Fibroblast of lung (primary cell): ENCODE measurements at regions not wholly inside any gene's neighbourhood (a gene's known extent, or its start where the extent isn't known, plus 50 kb on each side); places are given as distances from the start of the nearest gene placed in this dataset.

Experiments
- DNase-seq, 2 donors: peaks; one replicate each; pipeline versions ENCODE4 v3.0.0 to v3.0.0-alpha.2; 2010; ENCODE audit warnings: low read depth in 2 of 2
- H2AFZ ChIP-seq: 2 replicates; pipeline ENCODE4 v1.5.1; 2012; ENCODE audit warnings: low read length, control low read depth, inconsistent platforms
- H3K27ac ChIP-seq: 2 replicates; pipeline ENCODE4 v1.5.1; 2011; ENCODE audit warnings: low read length, control low read depth; ENCODE audit not compliant: insufficient read depth
- H3K27me3 ChIP-seq: 2 replicates; pipeline ENCODE4 v1.5.1; 2011; ENCODE audit warnings: mild to moderate bottlenecking, low read length; ENCODE audit not compliant: control insufficient read depth, insufficient read depth
- H3K36me3 ChIP-seq: 2 replicates; pipeline ENCODE4 v1.5.1; 2011; ENCODE audit warnings: low read length; ENCODE audit not compliant: control insufficient read depth, insufficient read depth
- H3K4me1 ChIP-seq: 2 replicates; pipeline ENCODE4 v1.5.1; 2011; ENCODE audit warnings: low read length; ENCODE audit not compliant: control insufficient read depth, insufficient read depth; ENCODE audit errors: extremely low read depth
- H3K4me2 ChIP-seq: 2 replicates; pipeline ENCODE4 v1.5.1; 2011; ENCODE audit warnings: low read length, control low read depth; ENCODE audit not compliant: insufficient read depth; ENCODE audit errors: extremely low read depth
- H3K4me3 ChIP-seq, 4 experiments: fragments of 200-600 bp in 1 of 4; sonication (generic) in 1 of 4; replicated peaks in 1 of 4; 2 replicates each; pipeline ENCODE4 v1.5.1; 2011 to 2016; ENCODE audit warnings: low read length in 4 of 4, low read depth in 3 of 4, mild to moderate bottlenecking in 3 of 4, control low read depth in 2 of 4, inconsistent platforms in 1 of 4, mixed read lengths in 1 of 4; ENCODE audit not compliant: insufficient read depth in 1 of 4; ENCODE audit errors: control extremely low read depth in 1 of 4
- H3K79me2 ChIP-seq: 2 replicates; pipeline ENCODE4 v1.5.1; 2012; ENCODE audit warnings: mild to moderate bottlenecking, low read length, inconsistent platforms; ENCODE audit not compliant: control insufficient read depth, insufficient read depth
- H3K9ac ChIP-seq: 2 replicates; pipeline ENCODE4 v1.5.1; 2011; ENCODE audit warnings: mild to moderate bottlenecking, low read length, control low read depth; ENCODE audit not compliant: insufficient read depth
- H3K9me3 ChIP-seq: 2 replicates; pipeline ENCODE4 v1.5.1; 2012; ENCODE audit warnings: low read depth, low read length; ENCODE audit not compliant: control insufficient read depth, insufficient read depth
- H4K20me1 ChIP-seq: 2 replicates; pipeline ENCODE4 v1.5.1; 2011; ENCODE audit warnings: low read length; ENCODE audit not compliant: control insufficient read depth, insufficient read depth; ENCODE audit errors: extremely low read depth
- EZH2 ChIP-seq: IDR thresholded peaks from 2 replicates; pipeline ENCODE4 v1.5.1; 2012; ENCODE audit warnings: low read length, control low read depth, mild to moderate bottlenecking; ENCODE audit errors: missing control alignments
- TF ChIP-seq, protein P1 (sequence below), 2 donors: IDR thresholded peaks in 1 of 2; conservative IDR thresholded peaks in 1 of 2; 1 replicate in 1 of 2; 2 replicates in 1 of 2; pipeline ENCODE4 v1.5.1; 2011 to 2012; ENCODE audit warnings: low read length in 2 of 2, control low read depth in 1 of 2, inconsistent platforms in 1 of 2, low read depth in 1 of 2, mild to moderate bottlenecking in 1 of 2

DNA sequence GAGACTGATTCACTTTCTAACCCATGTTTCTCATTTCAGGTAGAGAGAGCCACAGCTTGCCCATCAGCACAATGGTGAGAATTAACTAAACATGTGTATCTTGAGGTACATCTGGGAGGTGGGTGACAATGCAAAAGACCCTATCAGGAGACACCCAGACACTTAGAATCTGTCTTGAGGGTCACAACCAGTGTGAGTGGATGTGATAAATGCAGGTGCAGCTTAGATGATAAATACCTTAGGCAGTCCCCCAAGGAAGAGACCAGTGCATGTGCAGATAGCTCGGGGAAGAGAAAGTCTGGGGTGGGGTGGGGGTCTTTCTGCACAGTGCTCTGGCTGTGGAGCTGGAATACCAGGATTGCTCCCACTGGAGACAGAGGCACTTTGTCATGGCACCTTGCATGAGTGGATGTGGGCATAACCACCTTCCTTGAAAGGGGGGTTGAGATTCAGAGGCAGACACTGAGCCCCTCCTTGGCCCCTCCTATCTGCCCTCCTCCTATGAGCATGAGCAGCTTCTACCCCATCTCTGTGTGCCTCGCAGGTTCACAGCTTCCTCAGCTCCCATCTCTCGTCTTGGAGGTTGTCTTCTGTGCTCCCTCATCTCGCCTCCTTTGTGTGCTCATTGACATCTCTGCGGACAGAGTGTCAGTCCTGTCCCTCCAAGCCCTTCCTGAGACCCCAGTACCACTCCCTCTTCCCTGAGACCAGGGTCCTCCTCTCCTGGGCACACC is 349.8 kb downstream of the TCERG1L start:
- no peak overlapping the region for H3K4me3 ChIP-seq
- H3K36me3 ChIP-seq = no peaks in the 10 kb centered on the region
- no peak overlapping the region for H3K9ac ChIP-seq
- DNase-seq = no peak
- no peaks in the 10 kb centered on the region for H3K79me2 ChIP-seq
- TF ChIP-seq EZH2 = no peak
- TF ChIP-seq, protein P1, sequence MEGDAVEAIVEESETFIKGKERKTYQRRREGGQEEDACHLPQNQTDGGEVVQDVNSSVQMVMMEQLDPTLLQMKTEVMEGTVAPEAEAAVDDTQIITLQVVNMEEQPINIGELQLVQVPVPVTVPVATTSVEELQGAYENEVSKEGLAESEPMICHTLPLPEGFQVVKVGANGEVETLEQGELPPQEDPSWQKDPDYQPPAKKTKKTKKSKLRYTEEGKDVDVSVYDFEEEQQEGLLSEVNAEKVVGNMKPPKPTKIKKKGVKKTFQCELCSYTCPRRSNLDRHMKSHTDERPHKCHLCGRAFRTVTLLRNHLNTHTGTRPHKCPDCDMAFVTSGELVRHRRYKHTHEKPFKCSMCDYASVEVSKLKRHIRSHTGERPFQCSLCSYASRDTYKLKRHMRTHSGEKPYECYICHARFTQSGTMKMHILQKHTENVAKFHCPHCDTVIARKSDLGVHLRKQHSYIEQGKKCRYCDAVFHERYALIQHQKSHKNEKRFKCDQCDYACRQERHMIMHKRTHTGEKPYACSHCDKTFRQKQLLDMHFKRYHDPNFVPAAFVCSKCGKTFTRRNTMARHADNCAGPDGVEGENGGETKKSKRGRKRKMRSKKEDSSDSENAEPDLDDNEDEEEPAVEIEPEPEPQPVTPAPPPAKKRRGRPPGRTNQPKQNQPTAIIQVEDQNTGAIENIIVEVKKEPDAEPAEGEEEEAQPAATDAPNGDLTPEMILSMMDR (conservative IDR thresholded peaks at IDR 0.05 in 1 of 2, IDR thresholded peaks at IDR 0.05 in 1 of 2; ENCODE audit: low read depth in 1 of 2, low read length in 2 of 2) = no peak
- no peak overlapping the region for H3K4me2 ChIP-seq
- H3K27ac ChIP-seq = no peak overlapping the region
- H3K4me1 ChIP-seq = no peaks in the 10 kb centered on the region
- H3K9me3 ChIP-seq = no peaks in the 10 kb centered on the region
- H4K20me1 ChIP-seq = no peaks in the 10 kb centered on the region
- no peaks in the 10 kb centered on the region for H3K27me3 ChIP-seq
- no peak overlapping the region for H2AFZ ChIP-seq

DNA sequence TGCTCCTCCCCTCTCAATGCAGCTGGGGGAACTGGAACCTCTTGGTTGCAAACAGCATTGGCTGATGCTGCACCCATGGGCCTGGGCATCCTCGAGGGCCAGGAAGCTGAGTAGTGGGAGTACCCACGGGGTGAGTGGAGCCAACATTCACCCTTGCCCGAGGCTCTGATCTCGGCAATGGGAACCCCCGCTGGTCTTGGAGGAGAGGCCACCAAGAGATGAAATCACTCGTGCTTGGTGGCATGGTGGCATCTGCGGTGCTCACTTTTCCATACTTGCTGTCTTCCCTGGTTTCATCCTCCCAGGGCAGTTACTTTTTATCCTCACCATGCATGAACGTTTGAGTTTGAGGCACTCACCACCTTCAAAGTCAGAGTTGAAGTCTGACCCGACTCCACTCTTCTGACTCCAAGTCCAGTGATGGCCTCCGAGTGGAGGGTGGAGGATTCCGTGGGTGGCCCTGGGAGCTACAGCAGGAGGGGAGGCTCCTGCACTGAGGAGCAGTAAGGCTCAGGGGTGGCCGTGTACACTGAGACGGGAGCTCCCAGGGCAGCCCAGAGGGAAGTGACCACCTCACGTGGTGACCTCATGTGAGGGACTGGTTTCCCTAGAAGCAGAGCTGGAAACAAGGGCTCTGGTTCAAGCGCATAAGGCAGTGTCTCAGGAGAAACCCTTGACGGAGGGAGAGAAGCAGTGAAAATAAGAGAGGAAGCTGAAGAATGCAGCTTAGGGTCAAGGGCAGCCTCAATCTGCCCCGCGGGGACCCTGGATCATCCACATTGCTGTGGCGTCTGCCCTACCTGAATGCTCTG is 349.1 kb downstream of the TCERG1L start:
- Histone ChIP-seq H4K20me1 (no peaks in the 10 kb centered on the region), H3K36me3 (no peaks in the 10 kb centered on the region), H3K9me3 (no peaks in the 10 kb centered on the region), H3K27me3 (no peaks in the 10 kb centered on the region), H2AFZ (no peak overlapping the region), H3K79me2 (no peaks in the 10 kb centered on the region), H3K4me3 (no peak overlapping the region), H3K27ac (no peak overlapping the region), H3K9ac (no peak overlapping the region), H3K4me2 (no peak overlapping the region), H3K4me1 (no peaks in the 10 kb centered on the region)
- TF ChIP-seq, protein P1 (conservative IDR thresholded peaks at IDR 0.05 in 1 of 2, IDR thresholded peaks at IDR 0.05 in 1 of 2; ENCODE audit: low read depth in 1 of 2, low read length in 2 of 2) = no peak
- TF ChIP-seq EZH2 = no peak
- no peak for DNase-seq

DNA sequence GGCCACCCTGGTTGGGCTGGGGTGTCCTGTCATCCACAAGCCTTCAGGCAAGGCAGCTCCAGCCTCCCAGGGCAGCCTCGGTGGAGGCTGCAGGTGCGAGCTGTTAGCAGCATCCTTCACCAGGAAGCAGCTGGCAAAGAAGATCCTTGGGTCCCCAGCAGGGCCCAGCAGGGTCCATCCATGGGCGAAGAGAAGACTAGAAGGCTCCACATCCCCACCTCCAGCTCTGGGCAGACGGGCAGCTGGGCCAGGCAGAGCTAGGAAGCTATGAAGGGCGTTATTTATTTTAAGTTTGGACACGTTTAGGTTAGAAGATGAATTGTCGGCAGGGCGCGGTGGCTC is 348.5 kb downstream of the TCERG1L start:
- no peak overlapping the region for H3K9ac ChIP-seq
- H3K4me3 ChIP-seq = no peak overlapping the region
- H2AFZ ChIP-seq = no peak overlapping the region
- TF ChIP-seq, protein P1 (conservative IDR thresholded peaks at IDR 0.05 in 1 of 2, IDR thresholded peaks at IDR 0.05 in 1 of 2; ENCODE audit: low read depth in 1 of 2, low read length in 2 of 2) = no peak
- no peak for TF ChIP-seq EZH2
- H4K20me1 ChIP-seq = no peaks in the 10 kb centered on the region
- H3K79me2 ChIP-seq = no peaks in the 10 kb centered on the region
- H3K4me2 ChIP-seq = no peak overlapping the region
- H3K27ac ChIP-seq = no peak overlapping the region
- H3K36me3 ChIP-seq = no peaks in the 10 kb centered on the region
- no peaks in the 10 kb centered on the region for H3K9me3 ChIP-seq
- H3K4me1 ChIP-seq = no peaks in the 10 kb centered on the region
- no peaks in the 10 kb centered on the region for H3K27me3 ChIP-seq
- DNase-seq = no peak
